ENCODE measurements at regions not wholly inside any gene's neighbourhood (a gene's known extent, or its start where the extent isn't known, plus 50 kb on each side); places are given as distances from the start of the nearest gene placed in this dataset.
A peak's percentile ranks its signal among the peaks of the same experiment; 100 is the strongest.
"Not testable (repeated sequence)": the region's sequence is repeated elsewhere in the genome, so short reads cannot be mapped to it uniquely, and the experiment has no call there.

DNA sequence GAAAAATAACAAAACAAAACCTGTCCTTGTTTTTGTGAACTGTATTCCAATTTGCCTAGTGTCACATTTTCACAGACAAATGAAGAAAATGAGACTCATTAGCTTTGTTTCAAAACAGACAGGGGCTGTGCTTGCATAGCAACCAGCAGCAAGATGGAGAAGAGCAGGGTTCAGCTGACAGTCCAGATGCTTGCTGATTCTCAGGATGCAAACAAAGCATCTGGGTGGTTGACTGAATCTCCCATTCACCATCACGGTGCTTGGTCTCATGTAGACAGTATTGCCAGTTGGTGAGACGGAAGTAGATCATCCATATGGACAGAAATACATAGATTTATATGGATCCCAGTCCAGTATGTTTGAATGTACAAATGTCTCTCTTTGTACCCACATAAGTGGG lies 326.8 kb downstream of the CCDC85A start:
- DNase-seq (ENCODE audit: low read depth), result no peak

DNA sequence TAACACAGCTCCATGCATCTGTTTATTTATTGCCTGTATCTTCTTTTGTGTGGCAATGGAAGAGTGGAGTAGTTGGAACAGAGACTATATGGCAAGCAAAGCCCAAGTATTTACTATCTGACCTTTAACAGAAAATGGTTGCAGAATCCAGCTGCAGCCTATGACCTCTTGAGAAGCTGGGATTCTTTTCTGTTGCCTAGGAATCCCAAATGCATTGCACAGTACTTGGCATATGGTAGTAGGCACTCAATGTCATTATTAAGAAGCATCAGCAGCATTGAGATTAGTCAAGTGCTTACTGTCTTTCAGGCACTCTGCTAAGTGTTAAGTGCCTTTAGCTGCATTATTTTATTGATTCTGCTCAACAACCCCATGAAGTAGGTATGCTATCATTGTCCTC lies 331.6 kb downstream of the CCDC85A start:
- peak; percentile 8 for DNase-seq (ENCODE audit: low read depth)

DNA sequence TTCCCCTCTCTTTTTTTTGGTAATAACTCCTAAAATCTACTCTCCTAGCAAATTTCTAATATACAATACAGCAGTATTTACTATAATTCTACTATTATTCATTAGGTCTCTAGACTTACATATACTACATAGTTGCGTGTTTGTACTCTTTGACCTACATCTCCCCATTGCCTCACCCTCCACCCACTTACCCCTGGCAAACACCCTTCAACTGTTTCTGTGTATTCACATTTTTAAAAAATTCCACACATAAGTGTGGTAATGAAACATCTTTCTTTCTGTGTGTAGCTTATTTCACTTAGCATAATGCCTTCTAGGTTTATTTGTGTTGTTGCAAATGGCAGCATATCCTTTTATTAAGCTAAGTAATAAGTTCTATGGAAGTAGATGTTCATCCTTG lies 336.0 kb downstream of the CCDC85A start:
- DNase-seq (ENCODE audit: low read depth), result peak; percentile 63

DNA sequence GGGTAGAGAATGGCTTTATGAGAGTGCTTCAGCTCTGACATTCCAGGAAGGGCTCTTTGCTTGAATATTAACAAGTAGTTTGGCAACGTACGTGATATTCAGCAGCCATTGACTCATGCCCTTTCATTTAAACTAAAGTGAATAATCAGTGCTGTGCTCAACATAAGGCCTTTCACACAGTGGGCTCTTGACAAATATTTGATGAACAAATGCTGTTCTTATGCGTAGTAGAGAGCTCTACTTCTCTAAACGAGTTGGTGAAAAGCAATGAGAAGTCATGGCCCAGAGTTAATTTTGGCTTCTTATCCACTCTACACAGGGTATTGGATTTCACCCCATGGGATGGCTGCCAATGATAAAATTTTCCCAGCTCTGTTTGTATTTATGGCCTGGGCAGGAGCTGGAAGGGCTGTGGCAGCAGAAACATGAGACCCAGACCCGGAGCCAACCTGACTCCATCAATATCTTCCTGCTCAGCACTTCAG lies 338.9 kb downstream of the CCDC85A start:
- DNase-seq (ENCODE audit: low read depth), result peak; percentile 75

DNA sequence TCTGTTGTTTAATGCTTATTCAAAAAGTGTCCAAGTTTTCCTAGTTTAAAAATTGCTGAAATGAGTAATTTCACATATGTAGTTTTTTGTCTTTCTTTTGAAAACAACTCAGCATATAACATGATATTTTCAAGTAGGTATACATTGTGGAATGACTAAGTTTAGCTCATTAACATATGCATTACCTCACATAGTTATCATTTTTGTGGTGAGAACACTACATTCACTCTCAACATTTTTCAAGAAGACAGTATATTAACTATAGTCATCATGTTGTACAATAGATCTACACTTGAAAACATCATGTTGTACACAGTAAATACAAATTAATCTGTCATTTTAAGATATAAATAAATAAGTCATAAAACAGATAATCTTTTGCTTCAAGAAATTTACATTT lies 340.0 kb downstream of the CCDC85A start:
- peak; percentile 15 for DNase-seq (ENCODE audit: low read depth)

DNA sequence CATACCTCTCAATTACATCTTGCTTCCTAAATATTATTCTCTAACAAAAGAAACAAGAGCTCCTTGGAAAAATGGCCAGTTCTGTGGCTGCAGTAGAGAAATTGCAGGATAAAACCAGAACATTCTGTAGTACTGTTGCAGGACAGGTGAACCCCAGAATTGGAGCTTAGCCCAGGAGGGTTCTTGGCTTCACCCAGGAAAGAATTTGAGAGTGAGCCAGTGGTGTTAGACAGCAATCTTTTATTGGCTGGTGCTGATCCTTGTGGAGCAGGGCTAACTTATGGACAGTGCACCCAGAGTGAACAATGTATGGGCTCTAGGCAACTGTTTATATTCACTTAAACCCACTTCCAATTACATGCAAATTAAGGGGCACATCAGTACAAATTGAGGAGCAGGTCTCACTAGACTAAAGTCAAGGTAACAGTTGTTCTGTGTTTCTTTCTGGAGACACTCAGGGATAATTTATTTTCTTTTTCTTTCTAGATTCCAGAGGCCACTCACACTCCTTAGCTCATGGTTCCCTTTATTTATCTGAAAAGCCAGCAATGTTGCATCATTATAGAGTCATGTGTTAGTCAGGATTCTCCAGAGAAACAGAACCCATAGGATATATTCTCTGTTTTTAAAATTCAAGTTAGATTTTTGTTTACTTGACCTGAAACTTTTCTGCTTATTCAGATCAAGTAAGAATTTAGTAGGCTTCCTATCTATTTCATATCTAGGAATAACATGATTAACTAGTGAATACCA lies 348.1 kb downstream of the CCDC85A start:
- DNase-seq (ENCODE audit: low read depth), result peak; percentile 72

DNA sequence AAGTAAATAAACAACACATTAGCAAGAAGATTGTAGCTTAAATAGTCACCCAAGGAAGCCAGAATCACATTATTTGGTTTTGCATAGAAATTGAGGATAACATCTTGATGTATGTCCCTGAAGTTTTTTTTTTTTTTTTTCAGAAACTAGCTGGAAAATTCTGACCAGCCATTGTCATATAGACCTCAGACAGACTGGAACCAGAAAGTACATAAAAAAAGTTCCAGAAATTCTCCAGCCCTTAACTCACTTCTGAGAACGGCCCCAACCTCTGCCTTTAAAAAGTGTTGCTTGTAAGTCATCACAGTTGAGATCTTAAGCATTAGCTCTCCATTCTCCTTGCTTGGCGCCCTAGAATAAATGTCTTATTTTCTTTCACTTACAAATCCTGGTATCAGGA lies 350.5 kb downstream of the CCDC85A start:
- DNase-seq (ENCODE audit: low read depth), result peak; percentile 91

DNA sequence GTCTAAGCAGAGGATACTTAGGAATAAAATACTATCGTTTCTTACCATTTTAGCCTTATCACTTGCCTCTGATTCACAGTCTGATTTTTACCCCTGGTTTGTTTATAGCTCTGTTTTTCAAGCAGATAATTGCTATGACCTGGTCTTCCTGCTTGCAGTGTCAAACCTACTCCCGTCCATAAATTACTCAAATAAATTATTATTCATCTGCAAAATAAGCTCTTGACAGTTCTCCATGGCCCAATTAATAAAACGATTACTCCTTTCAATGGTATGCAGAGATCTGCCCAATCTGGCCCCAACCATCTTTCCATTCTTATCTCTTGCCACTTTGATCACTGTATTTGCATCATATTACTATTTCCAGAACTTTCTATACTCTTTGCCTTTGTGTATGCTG lies 354.0 kb downstream of the CCDC85A start:
- peak; percentile 33 for DNase-seq (ENCODE audit: low read depth)

DNA sequence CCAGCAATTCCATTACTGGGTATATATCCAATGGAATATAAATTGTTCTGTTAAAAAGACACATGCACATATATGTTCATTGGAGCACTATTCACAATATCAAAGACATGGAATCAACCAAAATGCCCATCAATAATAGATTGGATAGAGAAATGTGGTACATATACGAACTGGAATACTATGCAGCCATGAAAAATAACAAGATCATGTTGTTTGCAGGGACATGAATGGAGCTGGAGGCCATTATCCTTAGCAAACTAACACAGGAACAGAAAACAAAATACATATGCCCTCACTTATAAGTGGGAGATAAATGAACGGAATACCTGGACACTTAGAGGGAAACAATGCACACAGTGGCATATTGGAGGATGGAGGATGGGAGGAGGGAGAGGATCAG lies 355.8 kb downstream of the CCDC85A start:
- no peak for DNase-seq (ENCODE audit: low read depth)

DNA sequence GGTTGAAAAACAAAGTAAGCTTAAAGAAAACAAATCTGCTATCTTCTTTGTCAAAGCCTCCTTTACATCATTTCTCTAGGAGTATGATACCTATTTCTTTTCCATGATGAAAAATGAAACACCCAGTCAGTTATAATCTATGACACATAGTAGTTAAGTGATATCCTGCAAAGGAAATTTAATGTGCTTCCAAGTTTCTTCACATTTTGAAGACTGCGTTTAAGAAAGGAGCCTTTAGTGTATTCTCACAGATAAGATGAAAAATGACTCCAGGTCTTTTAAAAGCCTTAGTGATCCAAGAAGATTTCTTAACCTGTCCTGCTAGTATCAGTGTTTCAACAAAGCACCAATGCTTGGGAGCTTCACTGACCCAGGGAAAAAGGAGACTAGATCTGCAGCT lies 356.7 kb downstream of the CCDC85A start:
- DNase-seq (ENCODE audit: low read depth), result no peak

DNA sequence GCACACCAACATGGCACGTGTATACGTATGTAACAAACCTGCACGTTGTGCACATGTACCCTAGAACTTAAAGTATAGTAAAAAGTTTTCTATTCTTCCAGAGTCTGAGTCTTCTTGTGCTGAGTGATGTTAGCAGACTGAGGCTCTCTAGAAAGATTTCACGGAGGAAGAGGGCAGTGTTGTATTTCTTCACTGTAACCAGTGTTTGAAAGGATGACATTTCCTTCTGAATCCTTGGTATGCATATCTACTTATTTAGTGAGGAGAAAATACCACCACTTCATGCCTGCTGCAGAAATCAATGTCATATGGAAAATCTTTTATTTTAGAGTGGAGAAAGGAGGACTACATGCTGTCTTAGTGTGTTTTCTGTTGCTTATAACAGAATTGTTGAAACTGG lies 357.1 kb downstream of the CCDC85A start:
- DNase-seq (ENCODE audit: low read depth), result peak; percentile 52

DNA sequence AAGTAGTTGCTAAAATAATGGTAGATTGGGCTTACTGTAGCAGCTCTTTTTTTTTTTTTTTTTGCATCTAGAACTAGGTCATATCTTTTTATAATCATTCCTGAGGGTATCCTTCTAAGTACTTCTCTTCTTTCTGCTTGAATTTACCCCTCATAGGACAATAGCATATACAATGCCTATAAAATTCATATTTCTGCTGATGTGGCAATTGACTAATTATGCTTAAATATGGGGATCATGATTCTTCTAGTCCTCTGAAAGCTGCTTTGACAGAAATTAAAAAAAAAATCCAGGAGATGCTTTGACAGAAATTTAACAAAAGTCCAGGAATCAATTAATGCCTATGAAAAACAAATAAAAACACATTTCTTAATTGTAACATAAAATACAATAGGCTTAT lies 358.4 kb downstream of the CCDC85A start:
- no peak for DNase-seq (ENCODE audit: low read depth)

DNA sequence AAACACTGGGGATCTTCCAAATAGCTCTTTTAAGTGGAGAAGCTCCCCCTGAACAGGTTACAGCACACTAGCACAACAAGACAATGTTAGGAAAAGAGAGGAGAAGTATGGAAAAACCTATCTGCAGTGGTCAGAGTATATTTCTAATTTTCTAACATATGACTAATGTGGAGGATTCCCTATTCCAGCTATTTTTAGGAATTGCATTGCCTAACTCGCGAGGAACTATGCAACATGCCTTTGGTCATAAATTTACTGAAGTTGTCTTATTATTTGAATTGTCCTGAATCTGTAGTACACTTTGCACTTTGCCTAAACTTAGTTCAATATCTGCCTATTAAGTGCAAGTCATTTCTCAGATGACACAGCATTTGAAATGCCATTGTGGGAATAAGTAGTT lies 381.4 kb downstream of the CCDC85A start:
- DNase-seq (ENCODE audit: low read depth), result peak; percentile 63

DNA sequence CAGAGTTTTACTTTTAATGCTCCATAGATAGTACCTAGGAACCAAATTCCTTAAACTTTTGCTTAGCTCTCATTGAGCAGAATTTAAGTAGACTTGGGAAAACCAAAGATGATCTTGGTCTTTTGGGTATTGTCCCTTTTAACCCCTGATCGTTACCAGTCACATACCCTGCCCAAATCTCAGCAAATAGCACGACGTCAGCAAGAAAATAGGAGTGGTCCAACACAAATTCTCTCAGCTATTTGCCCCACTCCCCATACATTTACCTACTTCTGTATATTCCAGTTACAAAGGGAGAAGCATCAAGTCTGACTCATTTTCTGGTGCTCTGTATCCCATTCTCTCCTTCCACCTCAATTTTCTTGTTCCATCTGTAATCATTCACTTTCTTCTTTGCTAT lies 387.3 kb downstream of the CCDC85A start:
- DNase-seq (ENCODE audit: low read depth), result no peak

DNA sequence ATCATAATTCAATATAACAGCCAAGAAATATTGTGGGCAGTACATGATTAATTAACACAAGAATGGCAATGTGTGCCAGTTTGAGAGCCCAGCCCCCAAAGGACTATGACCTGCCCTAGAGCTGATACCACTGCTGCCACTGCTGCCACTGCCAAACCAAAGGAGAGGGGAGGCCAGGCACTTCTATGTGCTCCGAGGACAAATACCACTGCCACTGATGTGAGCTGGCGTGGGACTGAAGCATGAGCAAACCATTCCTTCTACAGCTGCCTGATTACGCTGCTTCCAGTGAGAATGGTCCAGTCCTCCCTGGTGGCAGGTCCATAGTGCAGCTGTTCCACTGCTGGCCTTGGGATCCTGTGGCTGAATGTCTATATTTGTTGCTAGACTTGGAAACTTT lies 392.2 kb downstream of the CCDC85A start:
- no peak for DNase-seq (ENCODE audit: low read depth)

DNA sequence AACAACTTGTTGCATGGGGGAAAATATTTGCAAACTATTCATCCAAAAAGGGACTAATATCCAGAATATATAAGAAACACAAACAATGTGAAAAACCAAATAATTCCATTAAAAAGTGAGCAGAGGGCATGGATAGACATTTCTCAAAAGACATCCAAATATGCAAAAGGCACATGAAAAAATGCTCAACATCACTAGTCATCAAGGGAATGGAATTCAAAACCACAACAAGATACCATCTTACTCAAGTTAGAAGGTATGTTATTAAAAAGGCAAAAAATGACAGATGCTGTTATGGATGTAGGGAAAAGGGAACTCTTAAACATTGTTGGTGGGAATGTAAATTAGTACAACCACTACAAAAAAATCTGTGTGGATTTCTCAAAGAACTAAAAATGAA lies 396.5 kb downstream of the CCDC85A start:
- peak; percentile 92 for DNase-seq (ENCODE audit: low read depth)

DNA sequence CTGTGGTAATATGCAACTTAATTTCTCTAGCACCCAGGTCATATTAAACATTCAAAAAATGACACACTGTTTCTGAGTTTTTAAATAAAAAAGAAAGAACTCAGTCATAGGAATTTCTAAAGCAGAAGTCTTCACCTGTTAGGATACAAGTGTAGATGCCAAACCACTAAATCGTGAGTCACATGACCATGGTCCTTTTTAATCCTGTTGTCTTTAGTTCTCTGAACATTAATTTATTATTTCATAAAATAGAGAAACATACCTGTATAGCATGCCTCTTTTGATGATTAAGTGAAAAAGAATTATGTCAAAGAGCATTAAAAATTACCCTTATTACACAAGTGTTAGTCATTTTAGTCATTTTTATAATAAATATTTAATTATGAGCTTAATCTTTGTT lies 398.8 kb downstream of the CCDC85A start:
- no peak for DNase-seq (ENCODE audit: low read depth)

DNA sequence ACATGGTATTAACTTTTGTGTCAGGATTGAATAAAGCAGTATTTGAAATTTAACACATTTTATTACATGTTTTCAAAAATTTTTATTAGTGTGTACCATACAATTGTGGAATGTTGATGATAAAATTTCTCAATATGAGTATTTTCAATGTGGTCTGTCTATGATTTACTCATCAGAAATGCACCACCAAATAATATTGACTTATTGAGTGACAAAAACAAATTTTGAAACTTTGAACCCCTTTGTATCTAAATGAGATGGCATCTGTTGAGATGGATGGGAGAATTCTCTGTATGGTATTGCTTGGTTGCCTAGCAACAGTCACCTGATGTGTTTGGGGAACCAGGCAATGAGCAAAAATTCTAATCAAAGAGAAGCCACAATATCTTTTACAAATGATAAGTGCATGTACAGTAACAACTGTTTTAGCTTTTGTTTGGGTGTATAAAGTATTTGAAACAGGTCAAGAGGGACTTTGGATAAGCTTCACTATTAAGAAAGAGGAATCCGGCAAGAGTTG lies 400.1 kb downstream of the CCDC85A start:
- no peak for DNase-seq (ENCODE audit: low read depth)

DNA sequence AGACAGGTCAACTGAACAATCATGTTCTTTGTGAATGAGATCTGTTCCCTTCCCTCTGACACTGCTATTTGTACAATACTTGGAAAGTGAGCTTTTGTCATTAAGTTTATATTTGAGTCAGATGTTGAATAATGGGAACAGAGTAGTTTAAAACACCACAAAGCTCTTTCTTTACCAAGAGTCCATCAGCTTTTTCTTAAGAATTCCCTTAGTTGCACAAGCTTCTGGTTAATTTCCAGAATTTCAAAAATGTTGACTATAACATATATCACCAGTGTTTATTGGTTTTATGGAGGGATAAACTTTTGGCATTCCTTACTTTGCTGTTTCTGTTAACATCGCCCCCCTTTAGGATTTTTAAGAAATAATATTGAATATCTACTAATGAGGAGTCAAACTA lies 403.7 kb downstream of the CCDC85A start:
- peak; percentile 62 for DNase-seq (ENCODE audit: low read depth)

DNA sequence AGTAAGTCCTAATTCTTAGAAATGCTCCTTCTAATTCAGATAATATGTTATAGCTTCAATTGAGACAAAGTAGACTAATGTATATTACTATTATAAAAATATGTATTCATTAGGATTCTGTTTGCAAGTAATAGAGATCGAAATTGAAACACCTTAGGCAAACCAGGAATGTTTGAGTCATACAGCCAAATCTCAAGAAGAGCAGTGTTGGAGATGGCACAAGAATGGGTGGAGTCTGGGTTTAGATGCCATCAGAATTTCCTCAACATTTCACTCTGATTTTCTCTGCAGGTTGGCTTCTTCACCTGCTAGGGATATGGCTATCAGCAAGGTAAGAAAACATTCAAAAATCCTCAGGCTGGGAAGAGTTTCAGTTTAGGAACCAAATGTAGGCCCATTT lies 405.4 kb downstream of the CCDC85A start:
- no peak for DNase-seq (ENCODE audit: low read depth)

DNA sequence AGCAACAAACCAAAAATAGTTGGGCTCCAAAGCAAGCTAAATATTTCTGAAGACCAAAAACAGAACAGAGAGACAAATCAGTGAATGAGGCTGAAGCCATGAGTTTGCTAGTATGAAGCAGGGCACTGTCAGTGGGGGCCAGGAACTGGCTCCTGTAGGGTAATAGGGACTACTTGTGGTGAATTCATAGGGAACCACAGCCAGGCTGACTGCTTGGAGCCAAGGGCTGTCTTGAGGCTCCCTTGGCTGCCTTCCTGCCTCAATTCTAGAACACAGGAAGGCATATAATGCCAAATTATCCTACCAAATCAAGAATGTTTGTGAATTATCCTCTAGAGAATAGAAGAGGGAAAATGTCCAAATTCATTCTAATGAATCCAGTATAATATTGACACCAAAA lies 406.0 kb downstream of the CCDC85A start:
- DNase-seq (ENCODE audit: low read depth), result no peak

DNA sequence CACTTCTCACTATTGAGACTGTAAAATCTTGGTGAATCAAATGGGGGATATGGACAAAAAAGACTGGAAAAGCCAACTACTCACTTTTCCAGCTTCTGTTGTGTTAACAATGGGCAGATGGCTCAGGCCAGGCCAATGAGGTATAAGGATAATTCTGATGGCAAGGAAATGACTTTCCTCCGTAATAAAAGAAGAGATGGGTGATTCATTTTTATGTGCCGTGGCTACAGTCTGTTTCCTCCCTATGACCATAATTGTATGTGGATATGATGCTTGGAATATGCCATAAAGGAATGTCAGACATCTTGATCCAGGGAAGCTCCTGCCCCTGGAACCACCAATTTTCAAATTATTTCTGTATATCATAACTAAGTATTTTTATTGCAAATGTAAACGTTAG lies 406.8 kb downstream of the CCDC85A start:
- peak; percentile 34 for DNase-seq (ENCODE audit: low read depth)

DNA sequence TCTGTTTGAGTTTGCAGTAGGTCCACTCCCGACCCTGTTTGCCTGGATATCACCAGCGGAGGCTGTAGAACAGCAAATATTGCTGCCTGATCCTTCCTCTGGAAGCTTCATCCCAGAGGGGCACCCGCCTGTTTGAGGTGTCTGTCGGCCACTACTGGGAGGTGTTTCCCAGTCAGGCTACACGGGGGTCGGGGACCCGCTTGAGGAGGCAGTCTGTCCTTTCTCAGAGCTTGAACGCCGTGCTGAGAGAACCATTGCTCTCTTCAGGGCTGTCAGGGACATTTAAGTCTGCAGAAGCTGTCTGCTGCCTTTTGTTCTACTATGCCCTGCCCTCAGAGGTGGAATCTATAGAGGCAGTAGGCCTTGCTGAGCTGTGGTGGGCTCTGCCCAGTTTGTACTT lies 422.3 kb downstream of the CCDC85A start:
- not testable (repeated sequence) for DNase-seq (ENCODE audit: low read depth)

DNA sequence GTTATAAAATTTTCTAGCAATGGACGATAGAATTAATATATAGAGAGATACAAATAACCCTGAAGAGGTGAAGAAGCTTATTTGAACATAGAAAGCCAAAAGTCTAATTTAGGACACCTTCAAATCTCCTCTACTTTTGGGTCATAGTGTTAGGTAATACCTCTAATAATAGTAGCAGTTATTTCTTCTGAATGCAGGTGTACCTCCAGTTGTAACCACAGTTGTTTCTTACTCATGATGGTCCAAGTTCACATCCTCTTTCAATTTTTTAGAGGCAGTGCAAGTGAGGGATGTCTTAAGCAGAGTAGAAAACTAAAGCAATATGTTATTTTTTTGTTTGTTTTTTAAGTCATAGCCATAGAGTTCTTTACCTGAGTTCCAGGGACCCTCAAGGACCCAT lies 429.5 kb downstream of the CCDC85A start:
- DNase-seq (ENCODE audit: low read depth), result no peak

All from EH (cell line).